ENCODE measurements at regions not wholly inside any gene's neighbourhood (a gene's known extent, or its start where the extent isn't known, plus 50 kb on each side); places are given as distances from the start of the nearest gene placed in this dataset.

DNA sequence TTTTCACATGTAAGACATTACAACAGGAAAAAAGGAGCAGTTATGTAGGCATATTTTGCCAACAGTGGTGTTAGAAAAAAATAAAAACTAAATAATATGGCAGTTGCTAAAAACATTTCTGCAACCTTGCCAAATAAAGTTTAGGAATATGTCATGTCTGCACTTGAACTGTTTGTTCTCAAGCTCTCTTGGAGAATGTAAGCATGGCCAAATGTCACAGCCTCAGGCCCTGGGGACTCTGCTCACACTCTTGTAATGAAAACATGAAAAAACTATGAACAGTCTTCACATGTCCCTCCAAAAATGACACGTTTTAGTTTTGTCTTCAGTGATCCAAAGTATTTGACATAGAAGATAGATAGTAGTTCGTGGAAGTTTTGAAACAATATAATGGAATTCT, 753.3 kb downstream of the LTN1 start:
- no peak for FAIRE-seq
- no peak overlapping the region for H3K4me3 ChIP-seq (replicated peaks in 1 of 3; ENCODE audit: insufficient read depth in 1 of 3, low read depth in 1 of 3, low read length in 3 of 3)
- no peaks in the 10 kb centered on the region for H3K36me3 ChIP-seq (ENCODE audit: control insufficient read depth in 2 of 2, extremely low read depth in 1 of 2, insufficient read depth in 2 of 2, low read length in 2 of 2)
- H3K79me2 ChIP-seq (ENCODE audit: control insufficient read depth, insufficient read depth, low read length) = no peaks in the 10 kb centered on the region
- H3K9me1 ChIP-seq (replicated peaks; ENCODE audit: control insufficient read depth, extremely low read depth, insufficient read depth, low read length) = no peaks in the 10 kb centered on the region
- H2AFZ ChIP-seq (ENCODE audit: low read depth, low read length) = no peak overlapping the region
- DNase-seq (ENCODE audit: low read depth, low spot score) = no peak
- ChIA-PET CTCF (interaction anchor here (1.2 kb wide), 1 partner anchor 10 kb away, joined by 3 read pairs; no protein-coding TSS in a partner anchor), POLR2A (no interaction called here)
- H3K9me3 ChIP-seq (replicated peaks; ENCODE audit: control insufficient read depth, insufficient read depth, low read length) = no peaks in the 10 kb centered on the region
- no peak for TF ChIP-seq POLR2AphosphoS5 (IDR thresholded peaks at IDR 0.05; ENCODE audit: insufficient read depth, low read depth, low read length)
- TF ChIP-seq MYC (IDR thresholded peaks at IDR 0.05; ENCODE audit: low read depth, low read length) = no peak
- no peak for TF ChIP-seq POLR2A (IDR thresholded peaks at IDR 0.05; ENCODE audit: low read depth, low read length)
- TF ChIP-seq GATA2 (IDR thresholded peaks at IDR 0.05; ENCODE audit: insufficient read depth, insufficient read length, low read depth, low read length) = no peak
- no peak for TF ChIP-seq FOS (IDR thresholded peaks at IDR 0.05; ENCODE audit: borderline replicate concordance, insufficient read depth, low read length)
- no peak for TF ChIP-seq MAX (IDR thresholded peaks at IDR 0.05; ENCODE audit: insufficient read depth, insufficient read length)
- TF ChIP-seq EZH2 (IDR thresholded peaks at IDR 0.05; ENCODE audit: borderline replicate concordance, low read depth, low read length, severe bottlenecking) = no peak
- no peak for TF ChIP-seq JUN (IDR thresholded peaks at IDR 0.05; ENCODE audit: borderline replicate concordance, insufficient read depth, insufficient read length, low read depth)
- TF ChIP-seq, protein P1, sequence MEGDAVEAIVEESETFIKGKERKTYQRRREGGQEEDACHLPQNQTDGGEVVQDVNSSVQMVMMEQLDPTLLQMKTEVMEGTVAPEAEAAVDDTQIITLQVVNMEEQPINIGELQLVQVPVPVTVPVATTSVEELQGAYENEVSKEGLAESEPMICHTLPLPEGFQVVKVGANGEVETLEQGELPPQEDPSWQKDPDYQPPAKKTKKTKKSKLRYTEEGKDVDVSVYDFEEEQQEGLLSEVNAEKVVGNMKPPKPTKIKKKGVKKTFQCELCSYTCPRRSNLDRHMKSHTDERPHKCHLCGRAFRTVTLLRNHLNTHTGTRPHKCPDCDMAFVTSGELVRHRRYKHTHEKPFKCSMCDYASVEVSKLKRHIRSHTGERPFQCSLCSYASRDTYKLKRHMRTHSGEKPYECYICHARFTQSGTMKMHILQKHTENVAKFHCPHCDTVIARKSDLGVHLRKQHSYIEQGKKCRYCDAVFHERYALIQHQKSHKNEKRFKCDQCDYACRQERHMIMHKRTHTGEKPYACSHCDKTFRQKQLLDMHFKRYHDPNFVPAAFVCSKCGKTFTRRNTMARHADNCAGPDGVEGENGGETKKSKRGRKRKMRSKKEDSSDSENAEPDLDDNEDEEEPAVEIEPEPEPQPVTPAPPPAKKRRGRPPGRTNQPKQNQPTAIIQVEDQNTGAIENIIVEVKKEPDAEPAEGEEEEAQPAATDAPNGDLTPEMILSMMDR (IDR thresholded peaks at IDR 0.05; ENCODE audit: extremely low read depth in 1 of 2, insufficient read depth in 1 of 2, low read depth in 1 of 2, low read length in 2 of 2) = no peak
- no peak overlapping the region for H3K4me2 ChIP-seq (ENCODE audit: insufficient read depth, low read length)
- H3K9ac ChIP-seq (replicated peaks; ENCODE audit: extremely low read depth, insufficient read depth, low read length) = no peak overlapping the region
- H3K4me1 ChIP-seq (ENCODE audit: control insufficient read depth, extremely low read depth, insufficient read depth, low read length) = no peaks in the 10 kb centered on the region
- H3K27ac ChIP-seq (ENCODE audit: insufficient read depth, low read depth, low read length) = no peak overlapping the region
- no peaks in the 10 kb centered on the region for H4K20me1 ChIP-seq (replicated peaks; ENCODE audit: control insufficient read depth, extremely low read depth, insufficient read depth, low read length)
- dilution Hi-C loops (cut with MboI; ENCODE audit: extremely low pct_ligation_motif_present, low sequenced_read_pairs) = no loop called here
- H3K27me3 ChIP-seq (ENCODE audit: control insufficient read depth in 2 of 2, insufficient read depth in 2 of 2, low read length in 2 of 2) = no peaks in the 10 kb centered on the region
- intact Hi-C loops (cut with micrococcal nuclease) = no loop called here
- no TSS peak for BruUV-seq (replicated peaks)
